ENCODE measurements at regions not wholly inside any gene's neighbourhood (a gene's known extent, or its start where the extent isn't known, plus 50 kb on each side); places are given as distances from the start of the nearest gene placed in this dataset.

- TF ChIP-seq PREB (CRISPR knock-in tag; IDR thresholded peaks at IDR 0.05; ENCODE audit: borderline replicate concordance), result no peak
Measured at GRCh38 chr12:46948936-46949545, 123.2 kb upstream of the SLC38A4 start (continued).

GRCh38 chr12:46950094-46950493 lies 124.3 kb upstream of the SLC38A4 start:
- H3K9me3 Mint-ChIP-seq, result peaks cover under 1% of the 10 kb centered on the region; the same call in 1 of the 2 replicates
- CTCF ChIA-PET, result no interaction called here
- H3K4me1 Mint-ChIP-seq, result no peaks in the 10 kb centered on the region
- H3K4me3 Mint-ChIP-seq, result no peak overlapping the region
- H3K36me3 Mint-ChIP-seq, result no peaks in the 10 kb centered on the region
- H3K27ac Mint-ChIP-seq, result no peak overlapping the region
- no peak for ATAC-seq
- POLR2A ChIA-PET, result no interaction called here
- DNase-seq (ENCODE audit: low spot score), result no peak
- TF ChIP-seq CTCF (IDR thresholded peaks at IDR 0.05) (no peak), ATF6 (CRISPR knock-in tag; IDR thresholded peaks at IDR 0.05) (no peak)
- no peaks in the 10 kb centered on the region for H3K27me3 Mint-ChIP-seq (ENCODE audit: low read depth)

GRCh38 chr12:46952880-46953483 lies 126.4 kb upstream of the PCED1B start:
- Mint-ChIP-seq H3K9me3 (peaks cover 5% of the 10 kb centered on the region), H3K36me3 (no peaks in the 10 kb centered on the region), H3K4me3 (no peak overlapping the region), H3K27me3 (ENCODE audit: low read depth) (no peaks in the 10 kb centered on the region), H3K4me1 (no peaks in the 10 kb centered on the region), H3K27ac (no peak overlapping the region)
- ChIA-PET POLR2A (no interaction called here), CTCF (interaction anchor here (0.6 to 1.6 kb wide), 2 partner anchors 11 to 15 kb away, joined by 4 read pairs; no protein-coding TSS in a partner anchor)
- ATAC-seq (no peak), DNase-seq (ENCODE audit: low spot score) (no peak)
- TF ChIP-seq JUN (CRISPR knock-in tag; IDR thresholded peaks at IDR 0.05) (no peak), IRF1 (CRISPR knock-in tag; IDR thresholded peaks at IDR 0.05) (no peak), TP53 (CRISPR knock-in tag; IDR thresholded peaks at IDR 0.05) (no peak), EMX1 (CRISPR knock-in tag; IDR thresholded peaks at IDR 0.05) (no peak), ZNF263 (CRISPR knock-in tag; IDR thresholded peaks at IDR 0.05; ENCODE audit: low read depth) (no peak), FOXP4 (CRISPR knock-in tag; IDR thresholded peaks at IDR 0.05) (no peak), FOXK1 (CRISPR knock-in tag; IDR thresholded peaks at IDR 0.05) (no peak), NR3C1 (CRISPR knock-in tag; conservative IDR thresholded peaks at IDR 0.05; ENCODE audit: low read depth) (no peak), TCF7 (CRISPR knock-in tag; IDR thresholded peaks at IDR 0.05; ENCODE audit: low read depth) (no peak), SMAD4 (CRISPR knock-in tag; IDR thresholded peaks at IDR 0.05) (no peak), ZNF138 (CRISPR knock-in tag; conservative IDR thresholded peaks at IDR 0.05) (no peak), ZNF671 (CRISPR knock-in tag; IDR thresholded peaks at IDR 0.05) (no peak), NR1H2 (CRISPR knock-in tag; IDR thresholded peaks at IDR 0.05) (no peak), HMGXB4 (CRISPR knock-in tag; IDR thresholded peaks at IDR 0.05) (no peak), USF1 (CRISPR knock-in tag; IDR thresholded peaks at IDR 0.05) (no peak), ATF1 (CRISPR knock-in tag; IDR thresholded peaks at IDR 0.05) (no peak)

All from WTC11 (cell line).